Right kidney (tissue), 1 donor: ENCODE measurements at regions not wholly inside any gene's neighbourhood (a gene's known extent, or its start where the extent isn't known, plus 50 kb on each side); places are given as distances from the start of the nearest gene placed in this dataset.
A peak's percentile ranks its signal among the peaks of the same experiment; 100 is the strongest.
"Not testable (repeated sequence)": the region's sequence is repeated elsewhere in the genome, so short reads cannot be mapped to it uniquely, and the experiment has no call there.

ENCODE experiments used
- DNase-seq: peaks from one replicate; pipeline ENCODE4 v3.0.0-alpha.2; 2016

DNA sequence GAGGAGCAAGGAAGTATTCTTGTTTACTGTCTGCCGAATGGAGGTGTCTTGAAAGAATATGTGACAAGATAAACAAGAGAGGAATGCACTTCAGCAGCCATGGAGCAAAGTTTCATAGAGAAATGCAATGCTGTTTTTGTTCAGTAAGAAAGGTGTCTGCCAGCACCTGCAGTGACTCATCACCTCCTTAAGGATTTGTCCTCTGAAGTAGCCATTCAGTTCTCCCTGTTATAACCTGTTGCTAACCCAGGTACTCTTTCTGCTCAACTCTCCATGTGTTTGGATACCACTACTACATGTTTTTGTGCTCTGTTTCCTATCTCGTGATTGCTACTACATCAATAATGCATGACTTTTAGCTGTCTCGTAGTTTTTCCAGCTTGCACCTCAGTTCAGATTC, 328.9 kb downstream of the CHL1 start:
- no peak for DNase-seq

- DNase-seq: peak; percentile 60
These were observed 339.2 kb downstream of the CHL1 start for GRCh38 chr3:535566-536416.

DNA sequence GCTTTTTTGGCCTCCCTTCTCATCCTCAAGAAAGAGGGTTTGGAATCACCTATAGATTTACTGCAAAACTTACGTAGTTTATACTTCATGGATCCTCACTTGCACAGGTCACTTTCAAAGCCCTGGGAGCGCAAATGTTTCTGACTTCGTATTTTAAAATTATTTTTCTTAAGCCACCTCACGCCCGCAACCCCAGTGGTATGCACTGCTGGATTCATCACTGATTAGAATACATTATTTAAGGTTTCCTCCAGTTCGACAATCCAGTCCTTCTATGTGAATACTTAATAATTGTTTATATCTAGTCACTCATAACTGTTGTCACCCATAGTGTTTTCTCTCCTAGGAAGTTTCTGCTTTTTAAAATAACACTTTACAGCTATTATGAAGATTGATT, 339.9 kb downstream of the CHL1 start:
- DNase-seq: no peak

DNA sequence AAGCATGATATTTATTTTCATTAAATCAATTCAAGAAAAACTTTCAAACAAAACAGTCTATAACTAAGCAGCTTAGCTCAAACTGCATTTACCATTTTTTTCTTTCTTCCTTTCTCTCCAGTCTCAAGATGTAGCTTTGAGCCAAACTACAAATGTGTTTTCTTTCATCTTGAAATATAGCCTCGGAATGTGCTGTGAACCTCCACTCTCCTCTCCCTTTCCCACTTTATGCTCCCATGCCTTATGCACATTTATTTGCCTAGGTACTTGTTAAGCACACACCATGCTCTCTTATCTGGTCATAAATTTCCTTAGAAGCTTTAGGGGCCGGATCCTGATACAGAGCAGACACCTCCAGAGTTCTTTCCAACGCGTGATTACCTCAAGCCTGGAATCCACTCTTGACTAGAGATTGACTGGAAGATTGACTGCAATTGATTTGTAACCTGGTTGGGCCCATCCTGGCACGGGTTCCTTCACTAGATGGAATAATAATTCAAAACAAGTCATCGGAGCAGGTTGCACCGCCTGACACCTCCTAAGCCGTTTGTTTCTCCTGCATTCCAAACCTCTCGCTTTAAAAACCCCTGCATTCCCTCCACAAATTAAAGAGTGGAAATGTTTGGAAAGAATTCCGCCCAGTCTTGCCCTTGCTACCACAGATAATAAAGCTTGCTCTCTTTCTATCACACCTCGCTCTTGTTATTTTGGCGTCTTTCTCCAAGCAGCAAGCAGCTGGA, 344.7 kb downstream of the CHL1 start:
- peak; percentile 36 for DNase-seq

DNA sequence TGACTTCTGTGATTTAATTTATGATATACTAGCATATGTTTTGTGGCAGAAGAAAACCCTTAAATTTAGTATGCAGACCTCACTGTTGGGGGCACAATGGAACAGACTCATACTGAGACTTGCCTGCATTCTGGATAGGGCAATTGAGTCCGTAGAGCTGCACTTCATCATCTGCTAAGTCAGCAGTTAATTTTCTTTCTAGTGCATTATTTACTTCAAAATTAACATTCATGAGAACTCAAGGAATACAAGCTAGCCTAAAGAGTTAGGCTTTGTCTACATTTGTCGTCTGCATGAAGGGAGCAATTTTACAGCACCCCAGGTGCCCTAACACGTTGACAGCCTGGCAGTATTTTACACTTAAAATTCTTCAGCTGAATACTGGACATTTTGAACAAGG, 345.5 kb downstream of the CHL1 start:
- DNase-seq: peak; percentile 9

- no peak for DNase-seq
These were observed 353.1 kb downstream of the CHL1 start for GRCh38 chr3:549636-550035.

GRCh38 chr3:550471-550870, 353.9 kb downstream of the CHL1 start:
- DNase-seq: no peak

DNA sequence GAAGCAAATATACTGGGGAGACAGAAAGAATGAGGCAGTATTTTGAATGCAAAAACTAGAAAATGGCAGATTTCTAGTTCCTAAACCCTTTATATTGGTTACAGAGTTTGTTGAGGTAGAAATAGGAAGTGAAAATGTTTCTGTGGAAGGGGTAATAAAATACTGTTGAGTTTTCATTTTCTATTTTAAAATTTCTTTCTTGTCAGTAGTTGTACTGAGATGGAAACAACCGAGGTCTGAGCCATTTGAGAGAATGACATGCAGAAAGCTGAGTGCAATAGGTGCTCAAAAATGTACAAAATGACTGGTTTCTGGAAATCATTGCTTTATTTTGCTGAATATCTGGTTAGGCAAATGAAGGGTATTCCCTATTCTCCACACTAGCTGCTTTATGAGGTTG, 361.4 kb downstream of the CHL1 start:
- DNase-seq: no peak

- DNase-seq: no peak
These were observed 371.1 kb downstream of the CHL1 start for GRCh38 chr3:567488-568185.

- not testable (repeated sequence) for DNase-seq
These were observed 383.0 kb downstream of the CHL1 start for GRCh38 chr3:579529-579928.

- DNase-seq: not testable (repeated sequence)
These were observed 392.5 kb downstream of the CHL1 start for GRCh38 chr3:589066-589465.

GRCh38 chr3:597304-597703, 400.7 kb downstream of the CHL1 start:
- DNase-seq: not testable (repeated sequence)

DNA sequence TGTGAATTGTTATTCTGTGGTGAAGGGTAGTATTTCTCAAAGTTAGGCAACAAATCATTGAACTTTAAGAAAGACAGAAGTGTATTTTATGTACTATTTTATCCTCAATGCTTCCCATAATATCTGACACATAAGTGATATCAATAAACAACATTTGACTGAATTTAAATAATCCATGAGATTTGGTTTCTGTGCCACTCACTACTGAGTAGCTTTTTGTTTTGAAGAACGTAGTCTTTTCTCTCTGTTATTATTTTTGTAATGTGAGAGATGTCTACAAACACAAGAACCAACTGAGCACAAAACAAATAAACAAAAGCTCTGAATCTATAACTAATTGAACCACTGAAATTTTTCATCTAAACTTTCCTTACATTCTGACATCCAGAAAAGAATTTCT, 401.2 kb downstream of the CHL1 start:
- not testable (repeated sequence) for DNase-seq

DNA sequence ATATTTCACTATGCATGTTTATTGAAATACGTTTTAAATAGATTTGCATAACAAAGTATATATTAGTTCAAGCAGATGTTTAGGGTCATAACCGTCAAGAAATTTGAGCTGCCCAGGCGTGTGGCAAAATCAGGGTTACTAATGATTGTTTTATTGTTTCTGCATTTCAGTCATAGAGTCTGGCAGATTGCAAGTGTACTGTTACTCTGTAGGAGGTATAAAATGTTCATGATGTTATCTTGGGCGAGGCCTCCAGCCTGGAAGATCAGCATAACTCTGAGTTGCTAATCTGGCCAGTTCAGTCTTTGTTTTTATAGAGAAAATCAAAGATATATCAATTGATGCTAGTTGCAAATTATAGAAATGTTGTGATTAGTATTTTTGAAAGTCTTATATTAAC, 410.9 kb downstream of the CHL1 start:
- not testable (repeated sequence) for DNase-seq

- no peak for DNase-seq
These were observed 425.2 kb downstream of the CHL1 start for GRCh38 chr3:621714-622113.

DNA sequence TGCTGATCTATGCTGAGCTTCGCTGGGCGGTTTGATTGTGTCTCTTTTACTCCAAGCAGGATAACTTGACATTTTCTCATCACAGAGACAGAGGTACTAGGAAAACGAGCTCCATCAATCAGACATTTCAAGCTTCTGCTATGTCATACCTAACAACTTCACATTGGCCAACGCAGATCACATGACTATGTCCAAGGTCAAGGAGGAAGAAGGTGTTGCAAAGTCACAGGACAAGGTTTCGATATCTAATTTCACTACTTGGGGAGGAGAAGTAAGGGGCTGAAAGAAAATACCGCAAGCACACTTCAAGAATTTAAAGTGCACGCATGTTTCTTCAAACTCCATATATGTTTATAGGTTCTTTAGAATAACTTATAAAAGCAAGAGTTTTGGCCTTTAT, 425.8 kb downstream of the CHL1 start:
- DNase-seq: no peak

DNA sequence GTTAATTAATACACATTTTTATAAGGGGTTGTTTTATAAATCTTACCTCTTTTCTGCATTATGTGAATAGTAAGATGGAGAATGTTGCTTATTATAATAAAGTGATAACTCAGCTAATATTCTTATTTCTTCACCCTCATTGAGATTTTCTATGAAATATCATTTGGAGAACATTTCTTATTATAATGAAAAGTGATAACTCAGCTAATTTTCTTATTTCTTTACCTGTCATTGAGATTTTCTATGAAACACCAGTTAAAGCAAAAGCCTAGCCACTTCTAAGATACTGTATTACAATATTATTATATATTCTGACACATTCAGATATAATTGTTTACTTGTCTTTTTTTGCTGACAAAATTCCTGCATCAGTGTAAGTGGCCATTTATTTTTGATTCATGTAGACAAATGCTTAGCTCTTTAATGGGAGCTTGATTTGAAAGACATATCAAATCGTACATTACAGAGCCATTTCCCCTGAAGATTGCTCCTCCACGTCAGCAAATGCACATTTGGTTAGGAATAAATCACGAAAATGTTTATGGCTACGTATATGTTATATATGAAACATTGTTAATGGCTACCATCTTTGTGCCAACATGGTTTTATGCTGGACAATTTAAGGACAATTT, 427.5 kb downstream of the CHL1 start:
- DNase-seq: no peak

DNA sequence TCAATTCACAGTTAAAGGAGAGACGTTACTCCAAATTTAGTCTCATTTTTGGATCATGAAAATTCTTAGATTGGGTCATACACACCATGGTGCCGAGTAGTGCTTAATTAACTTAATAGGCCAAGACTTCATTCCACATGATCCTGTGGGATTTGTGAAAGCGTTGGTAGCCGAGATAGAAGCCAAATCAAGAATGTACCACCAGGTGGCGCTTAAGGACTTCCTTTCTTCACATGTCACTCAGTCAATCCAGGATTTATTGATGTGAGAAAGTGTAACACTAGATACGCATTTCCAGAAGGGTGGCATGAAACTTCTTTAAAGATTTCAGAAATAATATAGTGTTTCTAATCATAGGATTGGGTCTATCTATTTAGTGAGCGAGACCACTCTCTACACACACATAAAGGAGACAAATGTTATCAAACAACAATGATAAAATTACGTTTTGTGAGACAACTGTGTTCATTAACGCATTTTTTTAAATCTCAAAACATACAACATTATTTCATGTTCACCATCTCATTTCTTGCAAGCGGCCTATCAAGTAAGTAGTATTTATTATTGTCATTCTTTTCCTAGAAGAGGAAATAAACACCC, 436.1 kb downstream of the CHL1 start:
- peak; percentile 36 for DNase-seq

DNA sequence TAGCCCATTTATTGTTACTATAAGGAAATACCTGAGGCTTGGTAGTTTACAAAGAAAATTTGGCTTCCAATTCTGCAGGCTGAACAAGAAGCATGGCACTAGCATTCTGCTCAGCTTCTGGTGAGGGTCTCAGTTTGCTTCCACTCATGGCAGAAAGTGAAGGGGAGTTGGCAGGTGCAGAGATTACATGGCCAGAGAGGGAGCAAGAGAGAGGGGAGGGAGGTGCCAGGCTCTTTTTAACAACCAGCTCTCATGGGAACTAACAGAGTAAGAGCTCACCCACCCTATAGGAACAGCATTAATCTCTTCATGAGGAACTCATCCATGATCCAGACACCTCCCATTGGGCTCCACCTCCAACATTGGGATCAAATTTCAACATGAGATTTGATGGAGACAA, 437.9 kb downstream of the CHL1 start:
- DNase-seq: no peak

GRCh38 chr3:635393-635792, 438.8 kb downstream of the CHL1 start:
- no peak for DNase-seq

GRCh38 chr3:643376-643775, 446.8 kb downstream of the CHL1 start:
- DNase-seq: no peak

DNA sequence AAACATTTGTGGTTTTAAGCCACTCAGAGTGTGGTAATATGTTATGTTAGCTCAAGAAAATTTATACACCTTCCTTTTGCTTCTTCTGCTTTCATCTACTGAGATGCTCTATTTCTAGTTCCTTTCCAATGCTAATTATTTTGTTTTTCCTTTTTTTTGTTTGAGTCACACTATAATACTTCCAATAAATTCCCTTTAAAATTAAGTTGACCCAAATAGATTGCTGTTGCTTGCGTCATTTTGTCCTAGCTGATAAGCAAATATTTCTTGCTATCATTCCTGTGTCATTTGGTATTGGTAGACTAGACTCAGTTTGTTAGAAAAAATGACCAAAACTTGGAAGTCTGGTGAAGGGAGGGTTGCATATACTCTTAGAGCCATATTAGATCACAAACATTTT, 437.0 kb upstream of the CNTN6 start:
- DNase-seq: no peak
